IMR-90 (cell line): ENCODE measurements at regions not wholly inside any gene's neighbourhood (a gene's known extent, or its start where the extent isn't known, plus 50 kb on each side); places are given as distances from the start of the nearest gene placed in this dataset.

Source experiments
- ATAC-seq: fragments of 200-7000 bp; cut with Tn5 transposase; 2 replicates; pipeline ENCODE4 v1.9.1; 2020; ENCODE audit warnings: low read depth, mild to moderate bottlenecking, moderate library complexity
- BruUV-seq: library from RNA; stranded (reverse); fragments of 400-500 nt; replicated peaks from 2 replicates; lab custom pipeline; 2021; lab: Mats Ljungman, UMichigan
- CTCF ChIA-PET: fragments of 300-600 bp; formaldehyde crosslinking; extraction: SDS; loops from one replicate; lab custom pipeline; 2021; ENCODE audit warnings: antibody characterized with exemption; lab: Yijun Ruan, JAX
- POLR2A ChIA-PET: fragments of 300-600 bp; sonication (Branson Sonifier 250); formaldehyde crosslinking; loops from one replicate; lab custom pipeline; 2022; ENCODE audit warnings: antibody characterized with exemption; ENCODE audit not compliant: unreplicated experiment; lab: Charles Lee
- DNase-seq: peaks from one replicate; pipeline ENCODE4 v3.0.0; 2013
- H2AFZ ChIP-seq: replicated peaks from 2 replicates; pipeline ENCODE3; 2013; ENCODE audit warnings: low read length, mild to moderate bottlenecking; ENCODE audit not compliant: poor library complexity
- H2AK5ac ChIP-seq: 2 replicates; pipeline ENCODE4 v1.6.1; 2013; ENCODE audit warnings: low read depth, low read length, inconsistent platforms
- H2AK9ac ChIP-seq: replicated peaks from 2 replicates; pipeline ENCODE3; 2013; ENCODE audit warnings: mild to moderate bottlenecking, low read depth, low read length, moderate library complexity; ENCODE audit not compliant: poor library complexity
- H2BK120ac ChIP-seq: 2 replicates; pipeline ENCODE4 v1.6.1; 2013; ENCODE audit warnings: low read depth, low read length, inconsistent platforms
- H2BK15ac ChIP-seq: 3 replicates; pipeline ENCODE4 v1.6.1; 2013; ENCODE audit warnings: low read depth, low read length, inconsistent platforms
- H2BK20ac ChIP-seq: 2 replicates; pipeline ENCODE4 v1.6.1; 2013; ENCODE audit warnings: low read depth, mild to moderate bottlenecking, inconsistent platforms, low read length, moderate library complexity
- H2BK5ac ChIP-seq: 2 replicates; pipeline ENCODE4 v1.6.1; 2013; ENCODE audit warnings: mild to moderate bottlenecking, low read depth, low read length, inconsistent platforms; ENCODE audit not compliant: poor library complexity, severe bottlenecking
- H3K14ac ChIP-seq: replicated peaks from 2 replicates; pipeline ENCODE4 v1.6.1; 2013; ENCODE audit warnings: low read depth, low read length, inconsistent platforms
- H3K18ac ChIP-seq: 2 replicates; pipeline ENCODE4 v1.6.1; 2013; ENCODE audit warnings: low read depth, low read length, control low read depth
- H3K23ac ChIP-seq: 2 replicates; pipeline ENCODE4 v1.6.1; 2013; ENCODE audit warnings: low read depth, low read length, inconsistent platforms
- H3K27ac ChIP-seq: 2 replicates; pipeline ENCODE4 v1.5.1; 2013; ENCODE audit warnings: mild to moderate bottlenecking, control low read depth, low read length; ENCODE audit not compliant: insufficient read depth
- H3K27me3 ChIP-seq: 2 replicates; pipeline ENCODE4 v1.6.1; 2013; ENCODE audit warnings: low read length; ENCODE audit not compliant: control insufficient read depth, insufficient read depth
- H3K36me3 ChIP-seq: 2 replicates; pipeline ENCODE4 v1.6.1; 2013; ENCODE audit warnings: low read length, mixed read lengths; ENCODE audit not compliant: control insufficient read depth, insufficient read depth
- H3K4ac ChIP-seq: 2 replicates; pipeline ENCODE4 v1.6.1; 2013; ENCODE audit warnings: low read depth, low read length, inconsistent platforms
- H3K4me1 ChIP-seq: 2 replicates; pipeline ENCODE4 v1.6.1; 2013; ENCODE audit warnings: low read length, mixed read lengths; ENCODE audit not compliant: control insufficient read depth, insufficient read depth
- H3K4me2 ChIP-seq: 2 replicates; pipeline ENCODE4 v1.6.1; 2013; ENCODE audit warnings: low read depth, mild to moderate bottlenecking, control low read depth, low read length, moderate library complexity
- H3K4me3 ChIP-seq: 2 replicates; pipeline ENCODE4 v1.5.1; 2013; ENCODE audit warnings: low read depth, mild to moderate bottlenecking, control low read depth, low read length, moderate library complexity; ENCODE audit not compliant: insufficient read depth
- H3K56ac ChIP-seq: 2 replicates; pipeline ENCODE4 v1.6.1; 2013; ENCODE audit warnings: low read length, inconsistent platforms; ENCODE audit not compliant: insufficient read depth; ENCODE audit errors: extremely low read depth
- H3K79me1 ChIP-seq, 2 experiments: 2 replicates each; pipeline ENCODE4 v1.6.1; 2013; ENCODE audit warnings: low read length in 2 of 2, inconsistent platforms in 1 of 2, low read depth in 1 of 2
- H3K9ac ChIP-seq: 2 replicates; pipeline ENCODE4 v1.6.1; 2013; ENCODE audit warnings: low read depth, low read length, control low read depth
- H3K9me1 ChIP-seq: 2 replicates; pipeline ENCODE4 v1.6.1; 2013; ENCODE audit warnings: low read length, inconsistent platforms; ENCODE audit not compliant: insufficient read depth
- H3K9me3 ChIP-seq: 2 replicates; pipeline ENCODE4 v1.6.1; 2013; ENCODE audit warnings: low read length; ENCODE audit not compliant: control insufficient read depth, insufficient read depth
- H4K20me1 ChIP-seq: 2 replicates; pipeline ENCODE4 v1.6.1; 2013; ENCODE audit warnings: low read length, inconsistent platforms; ENCODE audit not compliant: insufficient read depth
- H4K5ac ChIP-seq: 2 replicates; pipeline ENCODE4 v1.6.1; 2013; ENCODE audit warnings: mild to moderate bottlenecking, low read depth, low read length, control low read depth
- H4K8ac ChIP-seq, 2 experiments: 2 replicates each; pipeline ENCODE4 v1.6.1; 2013; ENCODE audit warnings: low read depth in 2 of 2, low read length in 2 of 2, control low read depth in 1 of 2, inconsistent platforms in 1 of 2
- H4K91ac ChIP-seq: 2 replicates; pipeline ENCODE4 v1.6.1; 2013; ENCODE audit warnings: low read depth, low read length, inconsistent platforms; ENCODE audit not compliant: insufficient read depth
- BHLHE40 ChIP-seq: fragments of 150-350 bp; IDR thresholded peaks from 2 replicates; pipeline ENCODE4 v1.6.1; 2016; ENCODE audit warnings: mild to moderate bottlenecking, low read depth, low read length
- CEBPB ChIP-seq: IDR thresholded peaks from 2 replicates; pipeline ENCODE4 v1.6.1; 2012; ENCODE audit warnings: low read depth, low read length, improper control_type of control experiment
- CHD1 ChIP-seq: IDR thresholded peaks from 2 replicates; pipeline ENCODE4 v1.6.1; 2012; ENCODE audit warnings: low read depth, low read length, improper control_type of control experiment
- ELK1 ChIP-seq: fragments of 150-350 bp; IDR thresholded peaks from 2 replicates; pipeline ENCODE4 v1.6.1; 2016; ENCODE audit warnings: low read depth, mild to moderate bottlenecking, low read length, moderate library complexity, borderline replicate concordance
- FOS ChIP-seq: fragments of 150-350 bp; IDR thresholded peaks from 2 replicates; pipeline ENCODE4 v1.6.1; 2016; ENCODE audit warnings: low read depth, low read length
- MAFK ChIP-seq: IDR thresholded peaks from 2 replicates; pipeline ENCODE4 v1.6.1; 2012; ENCODE audit warnings: low read depth, low read length, improper control_type of control experiment
- MAZ ChIP-seq: IDR thresholded peaks from 2 replicates; pipeline ENCODE4 v1.6.1; 2012; ENCODE audit warnings: low read depth, mild to moderate bottlenecking, low read length, improper control_type of control experiment, moderate library complexity, borderline replicate concordance
- MXI1 ChIP-seq: IDR thresholded peaks from 2 replicates; pipeline ENCODE4 v1.6.1; 2012; ENCODE audit warnings: low read depth, mild to moderate bottlenecking, low read length, moderate library complexity, borderline replicate concordance
- NFE2L2 ChIP-seq: fragments of 150-350 bp; IDR thresholded peaks from 2 replicates; pipeline ENCODE4 v1.6.1; 2016; ENCODE audit warnings: low read depth, mild to moderate bottlenecking, low read length
- POLR2A ChIP-seq: IDR thresholded peaks from 2 replicates; pipeline ENCODE4 v1.6.1; 2012; ENCODE audit warnings: mild to moderate bottlenecking, low read depth, low read length
- RAD21 ChIP-seq: IDR thresholded peaks from 2 replicates; pipeline ENCODE4 v1.6.1; 2012; ENCODE audit warnings: low read length, improper control_type of control experiment
- RCOR1 ChIP-seq: IDR thresholded peaks from 2 replicates; pipeline ENCODE4 v1.6.1; 2012; ENCODE audit warnings: mild to moderate bottlenecking, low read length, improper control_type of control experiment; ENCODE audit not compliant: insufficient replicate concordance
- RFX5 ChIP-seq: IDR thresholded peaks from 2 replicates; pipeline ENCODE4 v1.8.0; 2012; ENCODE audit warnings: low read depth, mild to moderate bottlenecking, low read length, moderate library complexity
- SMC3 ChIP-seq: fragments of 150-350 bp; IDR thresholded peaks from 2 replicates; pipeline ENCODE4 v1.6.1; 2016; ENCODE audit warnings: low read depth, mild to moderate bottlenecking, antibody characterized with exemption, low read length, moderate library complexity
- WGBS, 2 experiments: methylation state at CpG; one replicate each; pipeline versions ENCODE4 v1.1.5 to v1.1.7; 2013; ENCODE audit warnings: missing lambda C conversion rate in 2 of 2; ENCODE audit not compliant: insufficient read length in 1 of 2; ENCODE audit errors: extremely low coverage in 2 of 2; 5-methylcytosine and 5-hydroxymethylcytosine counted together
- dilution Hi-C: fragments of 300-500 bp; cut with HindIII; formaldehyde crosslinking; loops from one replicate; pipeline ENCODE4 v1.14.3; 2018; ENCODE audit warnings: low sequenced_read_pairs; ENCODE audit not compliant: unreplicated experiment
- in situ Hi-C: fragments of 300-500 bp; cut with MboI; formaldehyde crosslinking; loops from 3 replicates; pipeline ENCODE4 v1.14.3; 2019; ENCODE audit warnings: low sequenced_read_pairs, inconsistent platforms, mixed read lengths
- intact Hi-C: fragments of 100-400 bp; cut with micrococcal nuclease; formaldehyde crosslinking; loops from 2 replicates; pipeline ENCODE4 v1.10.0; 2022
- TF ChIP-seq, protein P1 (sequence below): conservative IDR thresholded peaks from 2 replicates; pipeline ENCODE4 v1.5.1; 2012; ENCODE audit warnings: mild to moderate bottlenecking, low read depth, low read length, improper control_type of control experiment
- TF ChIP-seq, protein P2 (sequence below): fragments of 150-350 bp; IDR thresholded peaks from 2 replicates; pipeline ENCODE4 v1.6.1; 2017; ENCODE audit warnings: mild to moderate bottlenecking, antibody characterized with exemption, low read length, low read depth

DNA sequence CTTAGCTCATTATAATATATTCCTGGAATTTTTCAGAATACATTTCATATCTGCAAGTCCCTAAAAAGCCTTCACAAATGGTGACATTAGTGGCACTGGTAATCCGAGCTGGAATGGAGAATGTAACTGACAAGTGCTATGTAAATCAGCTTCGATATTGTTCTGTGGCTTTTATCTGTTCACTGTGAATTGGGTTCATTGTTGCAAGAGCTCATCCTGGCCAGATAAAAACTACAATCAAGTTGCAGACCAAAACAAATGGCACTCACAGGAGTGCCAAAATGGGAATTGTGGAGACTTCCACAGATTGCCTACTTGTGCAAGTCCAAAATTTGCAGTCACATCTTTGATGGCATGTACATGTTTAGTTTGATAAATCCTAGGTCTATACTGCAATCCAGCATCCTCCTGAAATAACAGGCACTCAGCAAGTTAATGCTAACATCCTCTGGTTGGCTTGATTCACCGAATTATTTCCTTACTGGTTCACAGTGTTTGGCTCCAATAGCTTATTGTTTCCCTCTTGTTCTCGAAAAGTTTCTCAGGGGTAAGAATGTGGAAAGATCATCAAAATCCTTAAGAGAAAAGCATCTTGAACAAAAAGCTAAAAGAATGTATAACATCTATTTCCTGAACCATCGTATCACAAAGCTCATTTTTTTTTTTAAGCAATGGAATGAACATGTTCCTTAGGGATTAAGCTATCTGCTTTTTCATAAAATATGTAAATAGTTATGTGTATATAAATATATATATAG, 904.9 kb downstream of the CENPC start:
- H3K4me1 ChIP-seq: no peaks in the 10 kb centered on the region
- no peak overlapping the region for H2AK5ac ChIP-seq
- in situ Hi-C loops: no loop called here
- no peak overlapping the region for H2AK9ac ChIP-seq
- no peak overlapping the region for H2BK20ac ChIP-seq
- H4K20me1 ChIP-seq: no peaks in the 10 kb centered on the region
- no peak overlapping the region for H4K8ac ChIP-seq
- dilution Hi-C loops: no loop called here
- no peak overlapping the region for H3K27ac ChIP-seq
- 40% methylated on average over 1 of the region's 5 CpGs; no CpG with 5 or more reads in 1 of the 2 experiments for WGBS, 2 experiments
- no peak overlapping the region for H3K4me2 ChIP-seq
- H2BK5ac ChIP-seq: no peak overlapping the region
- peaks cover 3% of the 10 kb centered on the region; the same call in 1 of the 2 replicates for H3K9me3 ChIP-seq
- no peak overlapping the region for H3K4ac ChIP-seq
- H3K36me3 ChIP-seq: no peaks in the 10 kb centered on the region
- no peak overlapping the region for H3K23ac ChIP-seq
- H3K18ac ChIP-seq: no peak overlapping the region
- intact Hi-C loops: no loop called here
- H3K56ac ChIP-seq: no peak overlapping the region
- DNase-seq (no peak), ATAC-seq (no peak)
- no peaks in the 10 kb centered on the region for H3K9me1 ChIP-seq
- H3K9ac ChIP-seq: no peak overlapping the region
- H2BK15ac ChIP-seq: no peak overlapping the region
- H4K91ac ChIP-seq: no peak overlapping the region
- H4K5ac ChIP-seq: no peak overlapping the region
- no peak overlapping the region for H3K14ac ChIP-seq
- no peak overlapping the region for H2BK120ac ChIP-seq
- BruUV-seq: no TSS peak
- H2AFZ ChIP-seq: no peak overlapping the region
- ChIA-PET POLR2A (no interaction called here), CTCF (no interaction called here)
- no peaks in the 10 kb centered on the region for H3K79me1 ChIP-seq
- H3K4me3 ChIP-seq: no peak overlapping the region
- TF ChIP-seq ELK1 (no peak), BHLHE40 (no peak), RAD21 (no peak), SMC3 (no peak), MAZ (no peak), CHD1 (no peak), RCOR1 (no peak), NFE2L2 (no peak), MXI1 (no peak), RFX5 (no peak), CEBPB (no peak), POLR2A (no peak), MAFK (no peak), FOS (no peak)
- TF ChIP-seq, protein P1, sequence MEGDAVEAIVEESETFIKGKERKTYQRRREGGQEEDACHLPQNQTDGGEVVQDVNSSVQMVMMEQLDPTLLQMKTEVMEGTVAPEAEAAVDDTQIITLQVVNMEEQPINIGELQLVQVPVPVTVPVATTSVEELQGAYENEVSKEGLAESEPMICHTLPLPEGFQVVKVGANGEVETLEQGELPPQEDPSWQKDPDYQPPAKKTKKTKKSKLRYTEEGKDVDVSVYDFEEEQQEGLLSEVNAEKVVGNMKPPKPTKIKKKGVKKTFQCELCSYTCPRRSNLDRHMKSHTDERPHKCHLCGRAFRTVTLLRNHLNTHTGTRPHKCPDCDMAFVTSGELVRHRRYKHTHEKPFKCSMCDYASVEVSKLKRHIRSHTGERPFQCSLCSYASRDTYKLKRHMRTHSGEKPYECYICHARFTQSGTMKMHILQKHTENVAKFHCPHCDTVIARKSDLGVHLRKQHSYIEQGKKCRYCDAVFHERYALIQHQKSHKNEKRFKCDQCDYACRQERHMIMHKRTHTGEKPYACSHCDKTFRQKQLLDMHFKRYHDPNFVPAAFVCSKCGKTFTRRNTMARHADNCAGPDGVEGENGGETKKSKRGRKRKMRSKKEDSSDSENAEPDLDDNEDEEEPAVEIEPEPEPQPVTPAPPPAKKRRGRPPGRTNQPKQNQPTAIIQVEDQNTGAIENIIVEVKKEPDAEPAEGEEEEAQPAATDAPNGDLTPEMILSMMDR: no peak
- TF ChIP-seq, protein P2, sequence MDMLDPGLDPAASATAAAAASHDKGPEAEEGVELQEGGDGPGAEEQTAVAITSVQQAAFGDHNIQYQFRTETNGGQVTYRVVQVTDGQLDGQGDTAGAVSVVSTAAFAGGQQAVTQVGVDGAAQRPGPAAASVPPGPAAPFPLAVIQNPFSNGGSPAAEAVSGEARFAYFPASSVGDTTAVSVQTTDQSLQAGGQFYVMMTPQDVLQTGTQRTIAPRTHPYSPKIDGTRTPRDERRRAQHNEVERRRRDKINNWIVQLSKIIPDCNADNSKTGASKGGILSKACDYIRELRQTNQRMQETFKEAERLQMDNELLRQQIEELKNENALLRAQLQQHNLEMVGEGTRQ: no peak
- no peaks in the 10 kb centered on the region for H3K27me3 ChIP-seq
